GDM1 (cell line): ENCODE measurements at regions not wholly inside any gene's neighbourhood (a gene's known extent, or its start where the extent isn't known, plus 50 kb on each side); places are given as distances from the start of the nearest gene placed in this dataset.
"Not testable (repeated sequence)": the region's sequence is repeated elsewhere in the genome, so short reads cannot be mapped to it uniquely, and the experiment has no call there.

Experiments
- DNase-seq: peaks from one replicate; lab custom pipeline; 2025; lab: John Stamatoyannopoulos, UW

- no peak for DNase-seq
Observed at GRCh38 chr4:23533859-23534258, 356.0 kb downstream of the PPARGC1A start.

DNA sequence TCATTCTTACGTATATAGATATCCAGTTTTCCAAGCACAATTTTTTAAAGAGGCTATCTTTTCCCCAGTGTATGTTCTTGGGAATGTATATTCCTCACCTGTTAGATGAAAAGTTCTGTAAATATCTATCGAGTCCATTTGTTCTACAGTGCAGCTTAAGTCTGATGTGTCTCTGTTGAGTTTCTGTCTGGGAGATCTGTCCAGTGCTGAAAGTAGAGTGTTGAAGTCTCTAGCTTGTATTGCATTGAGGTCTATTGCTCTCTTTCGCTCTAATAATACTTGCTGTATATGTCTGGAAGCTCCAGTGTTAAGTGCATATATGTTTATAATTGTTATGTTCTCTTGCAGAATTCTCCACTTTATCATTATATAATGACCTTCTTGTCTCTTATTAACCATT lies 373.1 kb downstream of the PPARGC1A start:
- no peak for DNase-seq

- DNase-seq, result no peak
Observed at GRCh38 chr4:23504083-23504482, 385.8 kb downstream of the PPARGC1A start.

DNA sequence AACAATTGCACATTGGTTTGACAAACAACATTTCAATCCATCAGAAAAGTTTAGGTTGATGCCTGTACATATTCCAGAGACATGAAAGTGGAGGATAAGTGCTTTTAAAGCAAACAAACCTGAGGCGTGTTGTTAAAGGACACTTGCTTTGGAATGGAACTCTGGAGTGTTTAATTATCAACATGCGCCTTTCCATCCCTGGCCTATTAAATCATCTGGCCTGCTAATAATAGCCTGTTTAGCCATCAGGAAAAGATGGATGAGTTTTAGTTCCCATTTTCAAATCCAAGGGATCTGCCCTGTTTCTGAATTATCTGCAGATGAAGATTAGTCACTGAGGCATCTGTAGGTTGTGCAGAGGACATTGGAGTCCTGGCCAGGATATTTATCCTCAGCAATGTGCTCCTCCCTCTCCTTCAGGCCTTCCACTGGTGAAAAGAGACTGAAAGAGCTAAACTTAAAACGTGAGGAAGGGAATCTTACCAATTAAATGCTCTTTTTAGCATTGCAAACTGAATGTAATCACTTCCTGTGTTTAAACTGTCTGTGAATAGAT lies 388.9 kb downstream of the PPARGC1A start:
- no peak for DNase-seq

DNA sequence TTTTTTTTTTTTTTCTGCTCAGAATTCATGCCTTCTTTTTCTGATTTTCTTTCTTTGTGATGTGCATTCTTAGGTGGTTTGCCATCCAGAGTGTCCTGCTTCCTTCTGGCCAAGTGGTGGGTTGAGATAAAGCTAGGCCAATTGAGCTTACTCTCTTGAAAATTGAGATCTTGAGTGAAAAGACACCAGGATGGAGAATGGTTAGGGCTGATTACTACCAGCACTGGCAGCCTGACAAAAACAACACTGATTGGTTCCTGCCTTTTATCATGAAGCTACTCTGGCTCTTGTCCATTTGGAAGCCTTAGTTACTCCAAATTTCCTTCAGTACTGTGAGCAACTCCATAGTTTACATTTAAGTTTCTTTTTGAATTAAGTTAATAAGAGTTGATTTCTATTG lies 404.0 kb downstream of the PPARGC1A start:
- no peak for DNase-seq

GRCh38 chr4:23484689-23485088 lies 405.2 kb downstream of the PPARGC1A start:
- no peak for DNase-seq

DNA sequence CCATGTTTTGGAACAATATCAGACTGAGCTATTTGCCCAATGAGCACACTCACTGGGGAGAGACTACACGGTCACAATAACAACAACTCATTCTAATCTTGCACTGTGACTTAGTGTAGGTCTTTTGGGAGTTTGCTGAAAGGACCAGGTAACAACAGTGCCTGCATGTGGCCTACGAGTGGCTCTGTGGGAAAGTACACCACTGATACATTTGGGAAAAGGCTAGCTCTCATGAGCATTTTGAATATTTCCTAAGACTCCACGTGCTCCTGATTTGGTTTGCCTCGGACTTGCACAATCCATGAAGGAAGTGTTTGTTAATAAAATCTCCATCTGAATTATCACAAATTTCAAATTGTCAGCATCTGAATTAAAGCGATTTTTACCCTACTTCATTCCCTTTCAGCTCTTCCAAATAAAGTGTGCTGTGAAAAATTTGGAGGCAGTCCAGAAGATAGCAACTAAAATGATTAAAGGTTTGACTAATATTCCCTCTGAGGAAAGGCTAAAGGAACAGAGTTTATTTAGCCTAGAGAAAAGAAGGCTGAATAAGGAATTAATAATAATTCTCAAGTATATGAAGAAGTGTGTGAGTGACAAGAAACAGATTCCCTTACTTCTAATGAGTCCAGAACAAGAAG lies 406.4 kb downstream of the PPARGC1A start:
- no peak for DNase-seq

DNA sequence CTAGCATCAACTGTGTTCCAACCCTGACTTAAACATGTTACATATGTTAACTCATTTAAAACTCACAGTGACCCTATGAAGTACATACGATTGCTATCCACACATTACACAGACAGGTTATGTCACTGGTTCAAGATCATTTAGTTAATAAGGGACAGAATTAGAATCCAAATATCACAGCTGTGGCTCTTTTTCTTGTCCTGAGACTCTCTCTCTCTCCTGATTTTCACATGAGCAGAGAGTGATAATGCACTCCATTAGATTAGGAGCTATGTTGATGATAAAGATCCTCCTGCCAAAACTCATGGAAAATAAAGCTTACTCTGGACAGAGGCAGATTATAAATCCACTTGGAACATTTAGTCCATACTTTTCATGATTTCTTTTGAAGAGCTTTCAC lies 408.3 kb downstream of the PPARGC1A start:
- no peak for DNase-seq

DNA sequence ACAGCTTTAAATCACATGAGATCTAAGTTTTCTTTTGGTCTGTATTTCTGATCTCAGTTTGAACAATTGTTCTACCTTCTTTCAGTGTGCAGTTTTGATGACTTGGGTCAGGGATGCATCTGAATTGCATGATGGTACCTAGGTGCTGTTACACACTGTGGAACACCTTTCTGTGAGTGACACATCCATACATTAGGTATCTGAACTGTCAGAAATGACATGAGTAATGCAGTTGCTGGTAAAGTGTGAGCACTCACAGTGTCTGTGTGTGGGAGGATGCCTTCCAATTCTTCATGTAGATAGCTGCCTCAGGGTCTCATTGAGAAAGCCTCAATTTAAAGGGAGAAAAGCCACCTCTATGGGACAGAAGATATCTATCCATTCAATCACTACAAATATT lies 411.9 kb downstream of the PPARGC1A start:
- DNase-seq, result no peak

GRCh38 chr4:23476515-23477090 lies 413.2 kb downstream of the PPARGC1A start:
- DNase-seq, result no peak

- no peak for DNase-seq
Observed at GRCh38 chr4:23463071-23463470, 426.8 kb downstream of the PPARGC1A start.

DNA sequence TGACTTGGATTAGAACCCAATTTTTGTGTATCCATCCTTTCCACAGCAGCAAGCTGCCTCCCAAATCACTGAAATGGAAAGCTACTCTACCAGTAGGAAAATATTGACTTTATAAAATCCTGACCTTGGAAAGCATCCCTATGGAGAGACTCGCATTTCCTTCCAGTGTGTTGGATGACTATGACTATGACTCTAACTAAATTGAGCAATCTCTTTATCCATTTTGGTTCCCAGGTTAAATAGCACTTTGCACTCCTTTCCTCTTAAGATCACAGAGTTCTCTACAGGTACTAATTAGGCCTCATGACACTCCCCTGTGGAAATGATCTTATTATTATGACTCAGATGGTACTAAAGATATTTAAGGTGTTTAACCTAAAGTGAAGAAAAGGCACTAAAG lies 431.8 kb downstream of the PPARGC1A start:
- DNase-seq, result no peak

GRCh38 chr4:23456864-23457263 lies 433.0 kb downstream of the PPARGC1A start:
- no peak for DNase-seq

- no peak for DNase-seq
Observed at GRCh38 chr4:23455456-23456158, 434.2 kb downstream of the PPARGC1A start.

- DNase-seq, result no peak
Observed at GRCh38 chr4:23441530-23442069, 448.2 kb downstream of the PPARGC1A start.

GRCh38 chr4:23438764-23439163 lies 451.1 kb downstream of the PPARGC1A start:
- no peak for DNase-seq

GRCh38 chr4:23429497-23429896 lies 460.4 kb downstream of the PPARGC1A start:
- no peak for DNase-seq

GRCh38 chr4:23425570-23425969 lies 464.3 kb downstream of the PPARGC1A start:
- no peak for DNase-seq

DNA sequence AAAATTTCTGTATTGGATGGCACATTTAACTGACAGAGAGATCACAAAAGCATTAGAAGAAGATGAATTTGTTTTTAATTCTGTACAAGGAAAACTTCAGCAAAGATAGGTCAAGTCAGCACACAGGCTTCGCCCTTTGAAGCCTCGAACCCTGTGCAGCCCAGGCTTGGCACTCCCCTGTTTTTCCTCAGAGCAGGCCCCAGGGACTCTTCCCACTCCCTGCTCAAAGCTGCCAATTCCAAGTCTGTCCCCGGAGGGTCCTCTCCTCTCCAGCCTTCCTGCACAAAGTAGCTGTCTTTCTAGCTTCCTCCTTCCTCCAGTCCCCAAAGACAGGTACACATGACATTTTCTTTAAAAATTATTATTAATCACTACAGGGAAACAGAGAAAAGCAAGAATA lies 466.3 kb downstream of the PPARGC1A start:
- DNase-seq, result no peak

- DNase-seq, result no peak
Observed at GRCh38 chr4:23422878-23423277, 467.0 kb downstream of the PPARGC1A start.

GRCh38 chr4:23413631-23414030 lies 476.2 kb downstream of the PPARGC1A start:
- no peak for DNase-seq

- DNase-seq, result no peak
Observed at GRCh38 chr4:23412701-23413100, 477.1 kb downstream of the PPARGC1A start.

GRCh38 chr4:23408913-23409312 lies 480.9 kb downstream of the PPARGC1A start:
- DNase-seq, result not testable (repeated sequence)
